ENCODE measurements at regions not wholly inside any gene's neighbourhood (a gene's known extent, or its start where the extent isn't known, plus 50 kb on each side); places are given as distances from the start of the nearest gene placed in this dataset.

DNA sequence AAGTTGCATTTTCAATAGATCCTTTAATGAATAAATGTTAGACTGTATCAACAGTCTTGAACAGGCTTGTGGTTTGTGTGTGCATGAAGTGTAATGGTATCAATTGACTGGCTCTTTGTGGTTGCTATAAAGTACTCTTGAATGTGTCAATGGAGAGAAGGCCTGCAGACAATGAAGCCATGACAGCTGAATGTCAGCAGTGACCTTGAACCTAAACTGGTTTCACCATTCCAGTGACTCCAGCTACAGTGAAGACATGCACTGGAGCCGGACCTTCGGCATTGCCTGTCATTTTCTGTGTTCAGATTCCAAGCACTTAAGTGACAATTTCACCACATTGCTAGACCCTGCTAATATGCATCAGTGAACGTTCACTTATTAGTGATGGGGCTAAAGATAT, 276.0 kb upstream of the TMEM161B start:
- Histone ChIP-seq H3K4me3 (ENCODE audit: low read length) (no peak overlapping the region), H3K36me3 (ENCODE audit: insufficient read depth, low read length) (no peaks in the 10 kb centered on the region), H3K27me3 (ENCODE audit: insufficient read depth, low read depth, low read length) (no peaks in the 10 kb centered on the region), H3K9me2 (ENCODE audit: insufficient read depth, low read length) (no peaks in the 10 kb centered on the region), H4K20me1 (ENCODE audit: insufficient read depth) (no peaks in the 10 kb centered on the region), H3K9ac (ENCODE audit: low read length) (no peak overlapping the region), H3F3A (ENCODE audit: insufficient read depth, low read length, poor library complexity, severe bottlenecking) (peaks cover 6% of the 10 kb centered on the region), H3K4me2 (ENCODE audit: low read length) (peak overlapping the region; percentile 3), H2AFZ (ENCODE audit: low read depth, low read length) (no peak overlapping the region), H3K27ac (ENCODE audit: low read length) (no peak overlapping the region), H3K79me2 (replicated peaks; ENCODE audit: insufficient read depth, low read length) (peaks cover 4% of the 10 kb centered on the region), H3K9me3 (ENCODE audit: low read length) (no peaks in the 10 kb centered on the region)
- no peak for TF ChIP-seq EZH2 (IDR thresholded peaks at IDR 0.05; ENCODE audit: borderline replicate concordance, insufficient read depth, low read length, poor library complexity, severe bottlenecking)
- no peak for TF ChIP-seq POLR2AphosphoS5 (IDR thresholded peaks at IDR 0.05)
- TF ChIP-seq RAD21 (conservative IDR thresholded peaks at IDR 0.05): no peak
- no peak for TF ChIP-seq CTCF (IDR thresholded peaks at IDR 0.05; ENCODE audit: poor library complexity, severe bottlenecking)
- no peak for TF ChIP-seq TAF1 (IDR thresholded peaks at IDR 0.05; ENCODE audit: low read depth)
- TF ChIP-seq EP300 (conservative IDR thresholded peaks at IDR 0.05; ENCODE audit: poor library complexity, severe bottlenecking): no peak
- no peak for TF ChIP-seq SMC3 (conservative IDR thresholded peaks at IDR 0.05; ENCODE audit: poor library complexity)
- TF ChIP-seq REST (IDR thresholded peaks at IDR 0.05; ENCODE audit: borderline replicate concordance): no peak
- no peak for TF ChIP-seq MXI1 (conservative IDR thresholded peaks at IDR 0.05; ENCODE audit: poor library complexity, severe bottlenecking)

DNA sequence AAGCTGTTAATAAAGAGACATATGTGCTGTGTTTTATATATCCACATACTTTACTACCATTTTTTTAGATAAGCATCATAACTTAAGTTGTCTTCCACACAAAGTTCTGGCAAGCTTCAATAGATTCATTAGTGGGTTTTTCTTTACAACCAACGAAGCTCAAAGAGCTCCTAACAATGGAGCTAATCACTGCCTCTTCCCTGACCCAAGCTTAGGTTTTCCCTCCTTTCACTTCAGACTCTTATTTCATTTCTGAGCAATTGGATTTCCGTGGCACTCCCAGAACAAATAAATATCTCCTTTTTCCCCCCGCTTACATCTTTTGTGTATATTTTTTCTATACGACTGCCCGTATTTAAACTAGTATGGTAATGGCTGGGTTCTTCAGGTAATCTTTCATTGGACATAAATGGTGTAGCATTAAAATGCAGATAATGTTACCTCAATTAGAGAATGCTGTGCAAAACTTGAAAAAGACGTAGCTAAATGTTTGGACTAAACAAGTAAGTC, 275.5 kb upstream of the TMEM161B start:
- no peak overlapping the region for H3K4me2 ChIP-seq (ENCODE audit: low read length)
- no peaks in the 10 kb centered on the region for H3K27me3 ChIP-seq (ENCODE audit: insufficient read depth, low read depth, low read length)
- H3K36me3 ChIP-seq (ENCODE audit: insufficient read depth, low read length): no peaks in the 10 kb centered on the region
- H2AFZ ChIP-seq (ENCODE audit: low read depth, low read length): no peak overlapping the region
- H3K4me3 ChIP-seq (ENCODE audit: low read length): no peak overlapping the region
- H3K79me2 ChIP-seq (replicated peaks; ENCODE audit: insufficient read depth, low read length): peaks cover 4% of the 10 kb centered on the region
- no peaks in the 10 kb centered on the region for H3K9me3 ChIP-seq (ENCODE audit: low read length)
- no peaks in the 10 kb centered on the region for H4K20me1 ChIP-seq (ENCODE audit: insufficient read depth)
- H3K9ac ChIP-seq (ENCODE audit: low read length): no peak overlapping the region
- peaks cover 6% of the 10 kb centered on the region for H3F3A ChIP-seq (ENCODE audit: insufficient read depth, low read length, poor library complexity, severe bottlenecking)
- no peak overlapping the region for H3K27ac ChIP-seq (ENCODE audit: low read length)
- no peaks in the 10 kb centered on the region for H3K9me2 ChIP-seq (ENCODE audit: insufficient read depth, low read length)
- TF ChIP-seq EP300 (conservative IDR thresholded peaks at IDR 0.05; ENCODE audit: poor library complexity, severe bottlenecking): no peak
- no peak for TF ChIP-seq EZH2 (IDR thresholded peaks at IDR 0.05; ENCODE audit: borderline replicate concordance, insufficient read depth, low read length, poor library complexity, severe bottlenecking)
- TF ChIP-seq CTCF (IDR thresholded peaks at IDR 0.05; ENCODE audit: poor library complexity, severe bottlenecking): no peak
- no peak for TF ChIP-seq MXI1 (conservative IDR thresholded peaks at IDR 0.05; ENCODE audit: poor library complexity, severe bottlenecking)
- TF ChIP-seq TAF1 (IDR thresholded peaks at IDR 0.05; ENCODE audit: low read depth): no peak
- TF ChIP-seq POLR2AphosphoS5 (IDR thresholded peaks at IDR 0.05): no peak

All from neural cell (in vitro differentiated cells).